BJ (cell line): ENCODE measurements at regions not wholly inside any gene's neighbourhood (a gene's known extent, or its start where the extent isn't known, plus 50 kb on each side); places are given as distances from the start of the nearest gene placed in this dataset.

Source experiments
- CTCF ChIA-PET: fragments of 350-600 bp; formaldehyde crosslinking; extraction: SDS; loops from one replicate; lab custom pipeline; 2021; ENCODE audit warnings: antibody characterized with exemption, inconsistent platforms; lab: Yijun Ruan, JAX
- POLR2A ChIA-PET: fragments of 300-600 bp; sonication (Branson Sonifier 250); formaldehyde crosslinking; extraction: SDS; loops from one replicate; lab custom pipeline; 2021; ENCODE audit warnings: antibody characterized with exemption; lab: Charles Lee
- DNase-seq: peaks from one replicate; pipeline ENCODE4 v3.0.0-alpha.2; 2011; ENCODE audit warnings: low read depth
- H3K27me3 ChIP-seq: 2 replicates; pipeline ENCODE4 v1.6.0; 2011; ENCODE audit warnings: low read length; ENCODE audit not compliant: control insufficient read depth, insufficient read depth
- H3K36me3 ChIP-seq: 2 replicates; pipeline ENCODE4 v1.5.1; 2011; ENCODE audit warnings: low read length; ENCODE audit not compliant: control insufficient read depth, insufficient read depth
- H3K4me3 ChIP-seq: 2 replicates; pipeline ENCODE4 v1.5.1; 2011; ENCODE audit warnings: low read depth, mild to moderate bottlenecking, control low read depth, low read length
- TF ChIP-seq, protein P1 (sequence below): IDR thresholded peaks from 2 replicates; pipeline ENCODE4 v1.5.1; 2011; ENCODE audit warnings: low read depth, mild to moderate bottlenecking, control low read depth, inconsistent platforms, low read length, moderate library complexity; ENCODE audit not compliant: insufficient read depth

DNA sequence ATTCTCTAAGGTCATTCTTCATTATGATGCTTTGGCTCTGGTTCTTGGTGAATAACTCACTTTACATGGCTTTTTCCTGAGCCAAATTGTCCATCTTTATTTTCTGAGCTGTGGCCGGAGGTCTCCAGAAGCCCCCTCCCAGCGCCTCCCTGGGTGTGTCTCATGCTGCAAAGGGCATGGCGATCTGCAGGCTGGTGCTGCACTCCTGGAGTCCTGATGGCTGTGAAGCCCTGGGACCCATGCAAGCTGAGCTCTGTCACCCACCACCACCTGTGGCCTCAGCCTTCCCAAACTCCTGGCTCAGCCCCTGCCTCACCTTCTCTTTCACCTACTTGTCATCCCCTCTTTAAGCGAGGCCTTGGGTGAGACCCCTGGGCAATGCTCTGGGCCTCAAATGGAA lies 96.9 kb downstream of the CEBPB start:
- ChIA-PET POLR2A (no interaction called here), CTCF (interaction anchor here (1.4 to 1.9 kb wide), 2 partner anchors 10 to 17 kb away, joined by 5 to 6 read pairs; no protein-coding TSS in a partner anchor)
- H3K36me3 ChIP-seq: no peaks in the 10 kb centered on the region
- DNase-seq: no peak
- no peaks in the 10 kb centered on the region for H3K27me3 ChIP-seq
- H3K4me3 ChIP-seq: no peak overlapping the region
- TF ChIP-seq, protein P1, sequence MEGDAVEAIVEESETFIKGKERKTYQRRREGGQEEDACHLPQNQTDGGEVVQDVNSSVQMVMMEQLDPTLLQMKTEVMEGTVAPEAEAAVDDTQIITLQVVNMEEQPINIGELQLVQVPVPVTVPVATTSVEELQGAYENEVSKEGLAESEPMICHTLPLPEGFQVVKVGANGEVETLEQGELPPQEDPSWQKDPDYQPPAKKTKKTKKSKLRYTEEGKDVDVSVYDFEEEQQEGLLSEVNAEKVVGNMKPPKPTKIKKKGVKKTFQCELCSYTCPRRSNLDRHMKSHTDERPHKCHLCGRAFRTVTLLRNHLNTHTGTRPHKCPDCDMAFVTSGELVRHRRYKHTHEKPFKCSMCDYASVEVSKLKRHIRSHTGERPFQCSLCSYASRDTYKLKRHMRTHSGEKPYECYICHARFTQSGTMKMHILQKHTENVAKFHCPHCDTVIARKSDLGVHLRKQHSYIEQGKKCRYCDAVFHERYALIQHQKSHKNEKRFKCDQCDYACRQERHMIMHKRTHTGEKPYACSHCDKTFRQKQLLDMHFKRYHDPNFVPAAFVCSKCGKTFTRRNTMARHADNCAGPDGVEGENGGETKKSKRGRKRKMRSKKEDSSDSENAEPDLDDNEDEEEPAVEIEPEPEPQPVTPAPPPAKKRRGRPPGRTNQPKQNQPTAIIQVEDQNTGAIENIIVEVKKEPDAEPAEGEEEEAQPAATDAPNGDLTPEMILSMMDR: no peak

DNA sequence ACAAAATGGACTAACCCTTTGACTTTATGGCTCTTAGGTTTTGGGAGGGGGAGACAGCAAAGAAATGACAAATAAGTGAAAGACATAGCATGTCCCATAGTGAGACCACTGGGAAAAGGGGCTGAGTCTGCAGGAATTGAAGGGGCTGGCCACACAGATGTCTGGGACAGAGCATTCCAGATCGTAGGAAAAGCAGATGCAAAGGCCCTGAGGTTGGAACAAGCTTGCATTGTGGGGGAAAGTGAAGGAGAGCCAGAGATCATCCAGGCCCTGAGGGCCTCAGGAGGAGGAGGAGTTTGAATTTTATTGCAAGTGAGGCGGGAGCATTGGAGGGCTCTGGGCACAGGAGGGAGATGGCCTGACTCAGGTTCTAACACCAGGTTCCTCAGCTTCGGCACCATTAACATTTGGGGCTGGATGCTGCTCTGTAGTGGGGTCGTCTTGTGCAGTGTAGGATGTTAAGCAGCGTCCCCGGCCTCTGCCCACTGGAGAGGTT lies 97.5 kb downstream of the CEBPB start:
- CTCF ChIA-PET: interaction anchor here (0.6 to 1.9 kb wide), 2 partner anchors 10 to 217 kb away, joined by 3 to 6 read pairs; no protein-coding TSS in a partner anchor
- H3K27me3 ChIP-seq: no peaks in the 10 kb centered on the region
- TF ChIP-seq, protein P1: no peak
- POLR2A ChIA-PET: no interaction called here
- H3K36me3 ChIP-seq: no peaks in the 10 kb centered on the region
- DNase-seq: no peak
- H3K4me3 ChIP-seq: no peak overlapping the region

DNA sequence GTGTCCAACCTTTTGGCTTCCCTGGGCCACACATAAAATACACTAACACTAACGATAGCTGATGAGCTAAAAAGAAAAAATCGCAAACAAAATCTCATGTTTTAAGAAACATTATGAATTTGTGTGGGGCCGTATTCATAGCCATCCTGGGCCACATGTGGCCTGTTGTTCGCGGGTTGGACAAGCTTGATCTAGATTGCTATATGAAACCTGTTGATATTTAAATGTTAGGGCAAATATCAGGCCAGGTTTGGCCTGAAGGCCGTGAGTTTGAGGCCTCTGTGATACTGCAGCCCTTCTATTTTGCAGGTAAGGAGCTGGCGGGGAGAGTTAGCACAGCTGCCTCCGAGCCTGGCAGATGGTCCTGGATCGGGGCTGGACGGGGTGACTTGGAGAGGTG lies 99.0 kb downstream of the CEBPB start:
- no peak overlapping the region for H3K4me3 ChIP-seq
- DNase-seq: no peak
- POLR2A ChIA-PET: no interaction called here
- no peaks in the 10 kb centered on the region for H3K36me3 ChIP-seq
- no peaks in the 10 kb centered on the region for H3K27me3 ChIP-seq
- TF ChIP-seq, protein P1: no peak
- CTCF ChIA-PET: interaction anchor here (1.0 kb wide), 1 partner anchor 15 kb away, joined by 3 read pairs; no protein-coding TSS in a partner anchor

DNA sequence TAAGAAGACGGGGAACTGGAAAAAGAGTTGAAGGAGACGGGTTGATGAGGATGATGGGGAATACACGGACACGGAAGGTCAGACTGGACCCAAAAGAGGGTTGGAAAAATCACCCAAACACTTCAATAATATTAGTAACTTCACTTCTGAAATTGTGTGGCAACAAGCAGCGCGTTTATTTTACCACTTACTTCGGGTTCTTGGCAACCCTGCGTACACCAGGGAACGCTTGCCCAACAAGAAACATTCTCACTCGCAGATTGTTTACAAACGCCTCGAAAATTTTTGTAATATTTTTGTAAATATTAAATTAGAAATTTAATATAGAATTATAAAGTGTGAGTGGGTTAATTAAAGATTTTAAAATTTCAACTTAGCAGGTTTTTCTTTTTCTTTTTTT lies 99.5 kb downstream of the CEBPB start:
- TF ChIP-seq, protein P1: no peak
- ChIA-PET CTCF (interaction anchor here (1.0 kb wide), 1 partner anchor 15 kb away, joined by 3 read pairs; no protein-coding TSS in a partner anchor), POLR2A (no interaction called here)
- DNase-seq: no peak
- no peaks in the 10 kb centered on the region for H3K36me3 ChIP-seq
- H3K4me3 ChIP-seq: no peak overlapping the region
- H3K27me3 ChIP-seq: no peaks in the 10 kb centered on the region

DNA sequence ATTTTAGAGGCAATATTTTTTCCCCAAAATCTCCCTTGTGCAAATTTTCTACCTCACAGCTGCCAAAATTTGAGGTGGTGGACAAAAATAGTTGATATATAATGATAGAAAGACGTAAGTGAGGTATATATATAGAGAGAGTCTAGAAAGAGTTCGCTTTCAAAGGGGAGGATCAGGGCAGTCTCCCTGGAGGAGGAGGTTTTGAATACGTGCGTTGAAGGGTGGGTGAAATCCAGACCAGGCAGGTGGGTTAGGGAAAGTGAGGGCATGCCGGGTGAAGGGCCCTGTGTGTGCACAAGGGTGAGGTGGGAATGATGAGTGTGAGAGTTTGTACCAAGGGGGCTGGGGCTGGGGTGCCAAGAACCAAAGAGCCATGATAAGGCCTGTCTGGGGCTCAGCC lies 100.2 kb downstream of the CEBPB start:
- POLR2A ChIA-PET: no interaction called here
- CTCF ChIA-PET: no interaction called here

More for the DNA sequence above, 100.2 kb downstream of the CEBPB start:
- no peaks in the 10 kb centered on the region for H3K36me3 ChIP-seq
- no peak for DNase-seq
- TF ChIP-seq, protein P1: no peak
- no peaks in the 10 kb centered on the region for H3K27me3 ChIP-seq
- no peak overlapping the region for H3K4me3 ChIP-seq
